ENCODE measurements at regions not wholly inside any gene's neighbourhood (a gene's known extent, or its start where the extent isn't known, plus 50 kb on each side); places are given as distances from the start of the nearest gene placed in this dataset.
"Not testable (repeated sequence)": the region's sequence is repeated elsewhere in the genome, so short reads cannot be mapped to it uniquely, and the experiment has no call there.

DNA sequence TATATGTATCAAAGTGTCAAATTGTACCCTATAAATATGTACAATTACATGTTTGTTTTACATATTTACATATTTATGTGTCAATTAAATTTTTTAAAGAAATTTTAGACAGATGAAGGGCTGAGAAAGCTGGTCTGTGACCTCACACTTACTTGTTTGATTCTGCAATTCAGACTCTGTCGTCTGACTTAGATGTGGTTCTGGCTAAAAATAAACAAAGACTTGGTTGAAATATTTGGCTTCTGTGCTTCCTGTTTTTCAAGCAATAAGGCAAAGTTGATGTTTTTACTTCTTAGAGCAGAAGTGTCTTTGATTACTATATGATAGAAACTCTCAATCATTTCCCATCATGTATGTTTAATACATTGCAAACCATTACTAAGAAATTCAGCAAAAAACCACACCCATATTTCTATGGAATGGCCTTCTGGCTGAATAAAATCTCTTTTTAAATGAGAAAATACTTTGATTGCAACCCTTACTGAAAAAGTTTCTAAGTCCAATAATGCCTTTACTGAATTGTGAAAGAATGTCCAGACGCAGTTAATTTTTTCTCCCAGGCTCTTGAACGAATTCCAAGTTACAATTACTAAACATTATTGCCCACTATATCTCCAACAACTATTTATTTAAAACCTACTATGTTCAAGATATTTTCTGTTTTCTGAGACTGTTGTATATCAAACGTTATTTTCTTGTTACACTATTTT, 59.5 kb upstream of the PRKG1 start:
- no peak overlapping the region for H3K4me3 ChIP-seq (replicated peaks in 1 of 2; ENCODE audit: low read depth in 1 of 2, low read length in 2 of 2)
- H3K9me2 ChIP-seq (ENCODE audit: insufficient read depth) = no peaks in the 10 kb centered on the region
- ChIA-PET POLR2A (no interaction called here), CTCF (no interaction called here), RAD21 (ENCODE audit: low non-redundant PET in 1 of 2, low total read pairs in 2 of 2, uncharacterized antibody in 2 of 2, unreplicated experiment in 2 of 2) (interaction anchor here in 1 of 2 experiments (0.8 kb wide), 1 partner anchor 722 kb away, joined by 3 read pairs; no protein-coding TSS in a partner anchor)
- H2AFZ ChIP-seq (ENCODE audit: low read depth, low read length, poor library complexity, severe bottlenecking) = no peak overlapping the region
- H3K27me3 ChIP-seq (ENCODE audit: insufficient read depth, low read length) = 0 out of 2 replicates have a peak, but pooled peaks cover 2% of the 10 kb centered on the region
- DNase-seq (ENCODE audit: low read depth, low spot score) (no peak), ATAC-seq (no peak)
- no peak overlapping the region for H3K9ac ChIP-seq (ENCODE audit: low read length)
- no peak overlapping the region for H3K27ac ChIP-seq (ENCODE audit: low read depth, low read length)
- no peaks in the 10 kb centered on the region for H3K4me1 ChIP-seq (ENCODE audit: control insufficient read depth in 1 of 2, insufficient read depth in 2 of 2, low read length in 2 of 2)
- TF ChIP-seq RAD21 (IDR thresholded peaks at IDR 0.05; ENCODE audit: low read depth) = no peak
- TF ChIP-seq JUND (IDR thresholded peaks at IDR 0.05) = no peak
- TF ChIP-seq EZH2phosphoT487 (IDR thresholded peaks at IDR 0.05; ENCODE audit: borderline replicate concordance) = no peak
- no peak for TF ChIP-seq EGR1 (IDR thresholded peaks at IDR 0.05; ENCODE audit: low read depth)
- TF ChIP-seq POLR2A (IDR thresholded peaks at IDR 0.05; ENCODE audit: borderline replicate concordance, extremely low read depth, insufficient read depth, insufficient read length) = no peak
- TF ChIP-seq YY1 (IDR thresholded peaks at IDR 0.05; ENCODE audit: extremely low read depth, insufficient replicate concordance, low read depth, low read length) = no peak
- no peaks in the 10 kb centered on the region for H4K20me1 ChIP-seq (ENCODE audit: insufficient read depth)
- intact Hi-C loops (cut with micrococcal nuclease) = loop anchor here (10.0 kb wide), 1 partner anchor 940 kb away; no protein-coding TSS in a partner anchor
- no peak overlapping the region for H3K4me2 ChIP-seq (ENCODE audit: low read length)
- H3K36me3 ChIP-seq (ENCODE audit: control insufficient read depth in 1 of 2, insufficient read depth in 2 of 2, low read length in 2 of 2) = no peaks in the 10 kb centered on the region
- BruUV-seq (replicated peaks) = no TSS peak
- H3K9me3 ChIP-seq (ENCODE audit: control insufficient read depth in 1 of 2, insufficient read depth in 1 of 2, low read depth in 1 of 2, low read length in 2 of 2) = no peaks in the 10 kb centered on the region
- H3K79me2 ChIP-seq (ENCODE audit: insufficient read depth, low read length) = no peaks in the 10 kb centered on the region

DNA sequence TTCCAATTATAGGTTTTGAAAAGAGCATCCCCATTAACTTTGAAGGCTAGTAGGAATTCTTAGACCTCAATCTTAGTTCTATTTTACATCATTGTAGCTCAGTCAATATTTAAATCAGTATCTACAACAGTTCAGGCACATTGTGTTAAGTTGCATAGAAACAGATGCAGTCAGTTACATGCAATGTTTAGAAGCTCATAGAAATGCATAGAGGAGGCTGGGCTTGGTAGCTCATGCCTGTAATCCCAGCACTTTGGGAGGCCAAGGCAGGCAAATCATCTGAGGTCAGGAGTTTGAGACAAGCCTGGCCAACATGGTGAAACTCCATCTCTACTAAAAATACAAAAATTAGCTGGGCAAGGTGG, 58.9 kb upstream of the PRKG1 start:
- H4K20me1 ChIP-seq (ENCODE audit: insufficient read depth); DNase-seq (ENCODE audit: low read depth, low spot score); H3K79me2 ChIP-seq (ENCODE audit: insufficient read depth, low read length); H3K4me2 ChIP-seq (ENCODE audit: low read length); H3K4me1 ChIP-seq (ENCODE audit: control insufficient read depth in 1 of 2, insufficient read depth in 2 of 2, low read length in 2 of 2); ATAC-seq; H3K27ac ChIP-seq (ENCODE audit: low read depth, low read length); H3K27me3 ChIP-seq (ENCODE audit: insufficient read depth, low read length); CTCF ChIA-PET; H3K36me3 ChIP-seq (ENCODE audit: control insufficient read depth in 1 of 2, insufficient read depth in 2 of 2, low read length in 2 of 2); BruUV-seq (replicated peaks); H3K9ac ChIP-seq (ENCODE audit: low read length); H3K9me2 ChIP-seq (ENCODE audit: insufficient read depth); H3K4me3 ChIP-seq (replicated peaks in 1 of 2; ENCODE audit: low read depth in 1 of 2, low read length in 2 of 2); H3K9me3 ChIP-seq (ENCODE audit: control insufficient read depth in 1 of 2, insufficient read depth in 1 of 2, low read depth in 1 of 2, low read length in 2 of 2); H2AFZ ChIP-seq (ENCODE audit: low read depth, low read length, poor library complexity, severe bottlenecking); POLR2A ChIA-PET: not testable (repeated sequence)
- intact Hi-C loops (cut with micrococcal nuclease) = loop anchor here (10.0 kb wide), 1 partner anchor 939 kb away; no protein-coding TSS in a partner anchor
- RAD21 ChIA-PET (ENCODE audit: low non-redundant PET in 1 of 2, low total read pairs in 2 of 2, uncharacterized antibody in 2 of 2, unreplicated experiment in 2 of 2) = interaction anchor here in 1 of 2 experiments (0.8 kb wide), 1 partner anchor 721 kb away, joined by 3 read pairs; no protein-coding TSS in a partner anchor
